NCI-H510A treated with DMSO at 0.1 percent for 48 hours (cell line): ENCODE measurements at regions not wholly inside any gene's neighbourhood (a gene's known extent, or its start where the extent isn't known, plus 50 kb on each side); places are given as distances from the start of the nearest gene placed in this dataset.
"Not testable (repeated sequence)": the region's sequence is repeated elsewhere in the genome, so short reads cannot be mapped to it uniquely, and the experiment has no call there.

Experiments used
- DNase-seq: peaks from one replicate; lab custom pipeline; 2025; lab: John Stamatoyannopoulos, UW

GRCh38 chr4:186979961-186980745 lies 256.5 kb upstream of the FAT1 start:
- no peak for DNase-seq

- DNase-seq, result no peak
Observed at GRCh38 chr4:186981161-186981560, 257.5 kb upstream of the FAT1 start.

GRCh38 chr4:186982160-186982559 lies 258.5 kb upstream of the FAT1 start:
- DNase-seq, result no peak

GRCh38 chr4:186984105-186984644 lies 260.5 kb upstream of the FAT1 start:
- DNase-seq, result no peak

GRCh38 chr4:186999686-187000085 lies 276.0 kb upstream of the FAT1 start:
- no peak for DNase-seq

GRCh38 chr4:187000281-187000680 lies 276.6 kb upstream of the FAT1 start:
- no peak for DNase-seq

GRCh38 chr4:187002133-187002532 lies 278.5 kb upstream of the FAT1 start:
- DNase-seq, result not testable (repeated sequence)

GRCh38 chr4:187004628-187005027 lies 281.0 kb upstream of the FAT1 start:
- DNase-seq, result no peak

GRCh38 chr4:187006189-187006618 lies 282.5 kb upstream of the FAT1 start:
- no peak for DNase-seq

- DNase-seq, result no peak
Observed at GRCh38 chr4:187010052-187010451, 286.4 kb upstream of the FAT1 start.

GRCh38 chr4:187016101-187016500 lies 292.4 kb upstream of the FAT1 start:
- DNase-seq, result no peak

- peak; percentile 51 for DNase-seq
Observed at GRCh38 chr4:187017147-187017546, 293.5 kb upstream of the FAT1 start.

- DNase-seq, result no peak
Observed at GRCh38 chr4:187019896-187020295, 296.2 kb upstream of the FAT1 start.

GRCh38 chr4:187020676-187021075 lies 297.0 kb upstream of the FAT1 start:
- no peak for DNase-seq

- DNase-seq, result no peak
Observed at GRCh38 chr4:187021436-187022205, 298.0 kb upstream of the FAT1 start.

GRCh38 chr4:187027272-187027671 lies 303.6 kb upstream of the FAT1 start:
- peak; percentile 53 for DNase-seq

- DNase-seq, result no peak
Observed at GRCh38 chr4:187042251-187042650, 318.6 kb upstream of the FAT1 start.

GRCh38 chr4:187046471-187046870 lies 322.8 kb upstream of the FAT1 start:
- DNase-seq, result no peak

GRCh38 chr4:187059021-187059420 lies 335.4 kb upstream of the FAT1 start:
- DNase-seq, result no peak

GRCh38 chr4:187059895-187060294 lies 336.2 kb upstream of the FAT1 start:
- DNase-seq, result no peak

- peak; percentile 19 for DNase-seq
Observed at GRCh38 chr4:187060551-187060950, 336.9 kb upstream of the FAT1 start.

GRCh38 chr4:187063251-187063650 lies 339.6 kb upstream of the FAT1 start:
- DNase-seq, result no peak

- DNase-seq, result peak; percentile 26
Observed at GRCh38 chr4:187064033-187064432, 340.4 kb upstream of the FAT1 start.
